Neural cell (in vitro differentiated cells): ENCODE measurements at regions not wholly inside any gene's neighbourhood (a gene's known extent, or its start where the extent isn't known, plus 50 kb on each side); places are given as distances from the start of the nearest gene placed in this dataset.

Source experiments
- CTCF ChIP-seq: fragments of 450-650 bp; IDR thresholded peaks from 2 replicates; pipeline ENCODE4 v1.5.1; 2014; ENCODE audit warnings: antibody characterized with exemption, mild to moderate bottlenecking, moderate library complexity; ENCODE audit not compliant: poor library complexity, severe bottlenecking
- EP300 ChIP-seq: fragments of 450-650 bp; conservative IDR thresholded peaks from 2 replicates; pipeline ENCODE4 v1.6.1; 2014; ENCODE audit warnings: antibody characterized with exemption, mild to moderate bottlenecking, moderate library complexity; ENCODE audit not compliant: poor library complexity, severe bottlenecking
- EZH2 ChIP-seq: fragments of 200-600, 300-800 bp; shearing (Covaris generic), sonication (generic); IDR thresholded peaks from 2 replicates; pipeline ENCODE4 v1.6.1; 2014; ENCODE audit warnings: antibody characterized with exemption, low read length, borderline replicate concordance, mild to moderate bottlenecking; ENCODE audit not compliant: insufficient read depth, poor library complexity, severe bottlenecking
- REST ChIP-seq: IDR thresholded peaks from 2 replicates; pipeline ENCODE4 v1.6.1; 2012; ENCODE audit warnings: borderline replicate concordance

GRCh38 chr2:175843625-175844024 lies 158.4 kb downstream of the LNPK start:
- TF ChIP-seq CTCF (no peak), REST (no peak), EZH2 (no peak), EP300 (no peak)
